Right cardiac atrium (tissue), 5 donors: ENCODE measurements at regions not wholly inside any gene's neighbourhood (a gene's known extent, or its start where the extent isn't known, plus 50 kb on each side); places are given as distances from the start of the nearest gene placed in this dataset.
A peak's percentile ranks its signal among the peaks of the same experiment; 100 is the strongest.
"Not testable (repeated sequence)": the region's sequence is repeated elsewhere in the genome, so short reads cannot be mapped to it uniquely, and the experiment has no call there.

ENCODE experiments used
- ATAC-seq, 2 donors: fragments of 200-7000 bp; cut with Tn5 transposase; one replicate each; pipeline versions ENCODE4 v1.8.0 to v1.9.1; 2020; ENCODE audit warnings: moderate library complexity in 2 of 2, mild to moderate bottlenecking in 1 of 2
- DNase-seq, 3 donors: peaks; one replicate each; pipeline ENCODE4 v3.0.0-alpha.2; 2020
- H3K27ac ChIP-seq: one replicate; pipeline ENCODE4 v1.5.1; 2013; ENCODE audit warnings: mild to moderate bottlenecking, low read length, control low read depth, moderate library complexity
- H3K27me3 ChIP-seq: one replicate; pipeline ENCODE4 v1.6.1; 2013; ENCODE audit not compliant: control insufficient read depth, insufficient read depth
- H3K4me1 ChIP-seq: one replicate; pipeline ENCODE4 v1.6.1; 2013; ENCODE audit warnings: low read length; ENCODE audit not compliant: control insufficient read depth, insufficient read depth
- H3K4me3 ChIP-seq: one replicate; pipeline ENCODE4 v1.5.1; 2013; ENCODE audit warnings: low read length, control low read depth
- H3K9me3 ChIP-seq: one replicate; pipeline ENCODE4 v1.6.1; 2013; ENCODE audit warnings: low read length; ENCODE audit not compliant: control insufficient read depth
- WGBS: extraction: QIAGEN DNeasy Blood & Tissue Kit; methylation state at CpG from one replicate; pipeline ENCODE4 v1.1.7; 2013; 5-methylcytosine and 5-hydroxymethylcytosine counted together
- intact Hi-C, 4 donors: fragments of 100-400 bp; cut with DNase I; formaldehyde crosslinking; loops; one replicate each; pipeline versions ENCODE4 v1.11.0 to v1.14.0; 2022 to 2023
- donor health status: healthy with polysubstance abuse.
- donor health status: DM: no; HTN: yes; CAD: no.
- donor health status: DM: no; HTN: no; CAD: no.
- donor health status: DM: no; HTN: yes; CAD: no; lungs with severe emphysema.
- donor health status: DM: yes; HTN: yes; CAD: no.

- DNase-seq, result peak in 1 of 3 donors; percentile 3
- WGBS, result 88% methylated on average over 12 of the region's 12 CpGs
- intact Hi-C loops, result not testable (repeated sequence)
Observed at GRCh38 chr9:135405145-135405464, 74.5 kb upstream of the PPP1R26 start.

DNA sequence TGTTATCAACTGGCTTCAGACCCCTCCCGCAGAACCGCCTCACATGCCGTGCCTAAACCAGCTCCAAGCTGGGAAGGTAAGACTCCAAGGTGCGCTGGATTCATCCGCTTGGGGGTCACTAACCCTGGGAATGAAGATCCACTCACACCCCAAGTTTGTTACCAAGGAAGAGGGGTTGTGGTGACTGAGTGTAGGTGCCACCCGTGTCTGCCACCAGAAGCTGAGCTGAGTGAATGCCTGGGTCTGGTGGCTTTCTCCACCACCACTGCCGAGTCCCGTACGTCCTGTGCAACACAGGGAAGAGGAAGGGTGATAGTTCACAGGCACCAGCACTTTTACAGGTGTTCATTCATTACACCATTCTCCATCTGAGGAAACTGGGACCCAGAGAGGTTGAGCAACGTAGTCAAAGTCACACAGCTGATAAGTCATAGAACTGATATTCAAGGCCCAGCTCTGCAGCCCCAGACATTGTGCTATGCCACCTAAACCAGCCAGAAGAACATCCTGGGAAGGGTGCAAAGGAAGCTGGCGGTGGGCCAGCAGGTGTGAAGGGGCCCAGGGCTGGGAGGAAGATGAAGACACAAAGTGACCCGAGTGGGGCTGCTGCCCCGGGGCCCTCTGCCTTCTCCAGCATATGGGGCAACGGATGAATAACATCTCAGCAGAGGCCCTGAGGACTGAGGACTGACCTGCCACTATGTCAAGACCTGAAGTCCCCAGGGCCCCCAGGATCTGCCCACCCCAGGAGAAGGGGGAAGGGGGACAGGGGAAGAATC, 70.9 kb upstream of the PPP1R26 start:
- DNase-seq (peak in 1 of 3 donors; percentile 50), ATAC-seq (no peak)
- H3K27ac ChIP-seq, result no peak overlapping the region
- H3K4me3 ChIP-seq, result no peak overlapping the region
- H3K27me3 ChIP-seq, result no peaks in the 10 kb centered on the region
- H3K9me3 ChIP-seq, result no peaks in the 10 kb centered on the region
- 82% methylated on average over 14 of the region's 14 CpGs for WGBS
- no peaks in the 10 kb centered on the region for H3K4me1 ChIP-seq
- intact Hi-C loops, result no loop called here

More at GRCh38 chr9:135405145-135405464, 74.5 kb upstream of the PPP1R26 start:
- not testable (repeated sequence) for H3K9me3 ChIP-seq, ATAC-seq, H3K27ac ChIP-seq, H3K4me3 ChIP-seq, H3K4me1 ChIP-seq, H3K27me3 ChIP-seq

DNA sequence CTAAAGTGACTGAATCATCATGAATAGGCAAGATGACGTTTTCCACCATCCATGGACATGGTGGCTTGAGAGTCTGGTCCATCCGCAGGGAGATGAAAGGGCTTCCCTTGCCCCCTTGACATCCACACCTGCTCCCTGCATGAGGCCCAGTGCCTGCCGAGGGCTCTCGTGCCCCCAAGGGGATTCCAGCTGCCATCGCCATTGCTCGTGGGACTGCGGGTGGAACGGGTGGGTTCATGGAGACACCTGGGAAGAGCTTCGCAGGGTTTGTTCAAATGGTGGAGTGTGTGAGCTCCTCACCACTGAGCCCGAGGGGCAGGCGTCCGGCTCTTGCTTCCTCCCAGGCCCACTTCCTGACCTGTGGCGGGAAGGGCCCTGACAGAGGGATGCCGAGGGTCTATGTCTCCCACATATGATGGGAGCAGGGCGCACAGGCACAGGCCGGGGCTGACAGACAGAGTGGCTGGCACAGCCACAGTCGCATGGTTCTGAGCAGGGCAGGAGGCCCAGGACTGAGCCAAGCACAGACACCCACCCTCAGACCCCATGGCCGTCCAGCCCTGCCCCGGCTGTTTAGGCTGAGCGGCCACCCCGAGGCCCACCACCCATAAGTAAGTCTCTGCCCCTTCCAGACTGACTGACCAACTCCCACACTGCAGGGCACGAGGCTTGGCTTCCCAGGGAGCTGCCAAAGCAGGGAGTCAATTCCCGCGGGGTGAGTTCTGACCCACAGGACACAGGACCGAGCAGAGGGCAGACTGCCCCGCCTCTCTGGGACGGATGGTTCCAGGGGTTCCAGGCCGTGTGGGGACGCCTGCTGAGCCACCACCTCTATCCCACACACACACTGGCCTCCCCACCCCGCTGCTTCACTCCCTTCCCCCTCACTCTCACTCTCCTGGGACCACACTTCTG, 70.0 kb upstream of the PPP1R26 start:
- H3K27me3 ChIP-seq, result no peaks in the 10 kb centered on the region
- no peak for DNase-seq

DNA sequence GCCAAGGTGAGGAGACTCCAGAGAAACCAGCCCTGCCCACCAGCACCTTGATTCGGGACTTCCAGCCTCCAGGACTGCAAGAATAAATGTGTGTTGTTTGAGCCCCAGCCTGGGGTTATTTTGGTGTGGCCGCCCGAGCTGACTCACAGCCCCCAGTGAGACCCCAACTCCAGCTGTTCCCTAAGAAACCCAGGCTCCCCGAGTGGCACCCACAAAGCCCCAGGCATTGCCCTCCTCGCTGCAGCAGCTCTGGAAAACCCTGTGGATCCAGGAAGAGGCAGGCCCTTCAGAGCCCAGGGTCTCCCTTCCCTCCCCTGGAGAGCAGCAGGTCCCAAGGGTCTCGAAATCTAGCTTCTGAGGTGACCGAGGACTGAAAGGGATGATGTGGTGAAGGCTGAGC, 69.2 kb upstream of the PPP1R26 start:
- ATAC-seq, result no peak
- 85% methylated on average over 7 of the region's 7 CpGs for WGBS
- no peaks in the 10 kb centered on the region for H3K27me3 ChIP-seq

More for the DNA sequence above, 70.0 kb upstream of the PPP1R26 start:
- Histone ChIP-seq H3K9me3 (no peaks in the 10 kb centered on the region), H3K4me3 (no peak overlapping the region), H3K27ac (no peak overlapping the region), H3K4me1 (no peaks in the 10 kb centered on the region)
- intact Hi-C loops, result loop anchor here in 2 of 4 donors (5.0 to 10.0 kb wide), 4 partner anchors 62 to 715 kb away; partner anchors contain the start of gene OLFM1 (in 1 of the 2)
- WGBS, result 78% methylated on average over 30 of the region's 30 CpGs
- no peak for ATAC-seq

GRCh38 chr9:135410831-135411473, 68.6 kb upstream of the PPP1R26 start:
- WGBS, result 72% methylated on average over 20 of the region's 20 CpGs
- peak in 1 of 3 donors; percentile 30 for DNase-seq
- Histone ChIP-seq H3K4me3 (no peak overlapping the region), H3K27me3 (no peaks in the 10 kb centered on the region), H3K9me3 (no peaks in the 10 kb centered on the region), H3K27ac (no peak overlapping the region), H3K4me1 (no peaks in the 10 kb centered on the region)
- no peak for ATAC-seq
- intact Hi-C loops, result loop anchor here in 2 of 4 donors (5.0 to 10.0 kb wide), 4 partner anchors 64 to 716 kb away; partner anchors contain the start of gene OLFM1 (in 1 of the 2)

More for the DNA sequence above, 69.2 kb upstream of the PPP1R26 start:
- H3K4me3 ChIP-seq, result no peak overlapping the region
- H3K27ac ChIP-seq, result no peak overlapping the region
- no peaks in the 10 kb centered on the region for H3K4me1 ChIP-seq
- no peak for DNase-seq
- intact Hi-C loops, result loop anchor here in 2 of 4 donors (5.0 to 10.0 kb wide), 4 partner anchors 63 to 716 kb away; partner anchors contain the start of gene OLFM1 (in 1 of the 2)
- H3K9me3 ChIP-seq, result no peaks in the 10 kb centered on the region

- H3K4me1 ChIP-seq, H3K27ac ChIP-seq, DNase-seq, H3K27me3 ChIP-seq, ATAC-seq, H3K9me3 ChIP-seq, H3K4me3 ChIP-seq: not testable (repeated sequence)
- 95% methylated on average over 7 of the region's 7 CpGs for WGBS
- intact Hi-C loops, result loop anchor here (1.0 to 10.0 kb wide), 6 partner anchors 64 to 717 kb away; partner anchors contain the start of gene OLFM1 (in 3 of the 4)
Observed at GRCh38 chr9:135411605-135412004, 68.0 kb upstream of the PPP1R26 start.

DNA sequence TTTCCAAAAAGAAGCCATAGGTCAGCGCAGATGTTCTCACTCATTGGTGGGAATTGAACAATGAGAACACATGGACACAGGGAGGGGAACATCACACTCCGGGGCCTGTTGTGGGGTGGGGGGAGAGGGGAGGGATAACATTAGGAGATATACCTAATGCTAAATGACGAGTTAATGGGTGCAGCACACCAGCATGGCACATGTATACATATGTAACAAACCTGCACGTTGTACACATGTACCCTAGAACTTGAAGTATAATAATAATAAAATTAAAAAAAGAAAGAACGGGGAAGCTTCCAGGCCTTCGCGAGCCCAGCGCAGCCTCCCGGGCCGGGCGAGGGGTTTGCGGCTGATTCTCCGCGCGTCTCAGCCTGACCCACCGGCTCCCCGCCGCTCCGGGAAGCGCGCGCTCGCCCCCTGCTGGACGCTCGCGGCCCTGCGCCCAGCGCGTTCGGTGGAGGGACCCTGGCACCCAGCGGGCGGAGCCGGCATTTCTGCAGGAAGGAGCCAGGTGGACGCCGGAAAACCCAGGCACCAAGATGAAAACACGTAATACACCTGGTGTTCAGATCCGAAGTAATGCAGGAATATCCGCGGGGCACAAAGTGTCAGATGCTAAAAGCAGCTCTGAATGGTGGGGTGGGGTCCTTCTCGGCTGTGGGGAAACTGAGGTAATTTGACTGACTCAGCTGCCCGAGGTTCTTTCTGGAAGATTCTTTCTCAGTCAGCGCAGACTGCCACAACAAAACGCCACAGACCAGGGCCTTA, 67.1 kb upstream of the PPP1R26 start:
- ATAC-seq, result peak; percentile 83 to 89
- WGBS, result 9% methylated on average over 43 of the region's 43 CpGs
- intact Hi-C loops, result loop anchor here (1.0 to 10.0 kb wide), 6 partner anchors 65 to 718 kb away; partner anchors contain the start of gene OLFM1 (in 3 of the 4)

DNA sequence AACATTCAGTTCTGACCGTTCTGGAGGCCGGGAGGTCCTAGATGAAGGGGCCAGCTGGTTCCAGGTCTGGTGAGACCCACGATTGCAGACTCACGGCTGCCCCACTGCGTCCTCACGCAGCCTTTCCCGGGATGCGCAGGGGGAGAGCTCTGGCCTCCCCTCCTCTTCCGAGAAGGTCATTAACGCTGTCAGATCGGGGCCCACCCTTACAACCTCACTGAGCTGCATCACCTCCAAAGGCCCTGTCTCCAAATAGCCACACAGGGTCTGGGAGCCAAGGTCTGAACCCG, 66.6 kb upstream of the PPP1R26 start:
- WGBS, result 73% methylated on average over 12 of the region's 12 CpGs
- ATAC-seq (no peak), DNase-seq (peak in 1 of 3 donors; percentile 35)
- H3K27ac ChIP-seq, result no peak overlapping the region
- intact Hi-C loops, result loop anchor here in 3 of 4 donors (2.0 to 10.0 kb wide), 5 partner anchors 66 to 718 kb away; partner anchors contain the start of gene OLFM1 (in 3 of the 3)
- no peaks in the 10 kb centered on the region for H3K9me3 ChIP-seq
- no peaks in the 10 kb centered on the region for H3K27me3 ChIP-seq
- H3K4me3 ChIP-seq, result no peak overlapping the region
- H3K4me1 ChIP-seq, result no peaks in the 10 kb centered on the region

More for the DNA sequence above, 67.1 kb upstream of the PPP1R26 start:
- H3K27me3 ChIP-seq, H3K27ac ChIP-seq, H3K9me3 ChIP-seq, H3K4me3 ChIP-seq, H3K4me1 ChIP-seq: not testable (repeated sequence)
- DNase-seq, result peak; percentile 60 to 88 (median 88)

GRCh38 chr9:135413461-135413860, 66.1 kb upstream of the PPP1R26 start:
- 89% methylated on average over 18 of the region's 18 CpGs for WGBS
- no peaks in the 10 kb centered on the region for H3K9me3 ChIP-seq
- no peaks in the 10 kb centered on the region for H3K27me3 ChIP-seq
- ATAC-seq (peak in 1 of 2 donors; percentile 13), DNase-seq (peak in 1 of 3 donors; percentile 62)
- intact Hi-C loops, result loop anchor here in 3 of 4 donors (2.0 to 10.0 kb wide), 5 partner anchors 66 to 719 kb away; partner anchors contain the start of gene OLFM1 (in 3 of the 3)
- H3K4me1 ChIP-seq, result no peaks in the 10 kb centered on the region
- no peak overlapping the region for H3K4me3 ChIP-seq
- H3K27ac ChIP-seq, result no peak overlapping the region

DNA sequence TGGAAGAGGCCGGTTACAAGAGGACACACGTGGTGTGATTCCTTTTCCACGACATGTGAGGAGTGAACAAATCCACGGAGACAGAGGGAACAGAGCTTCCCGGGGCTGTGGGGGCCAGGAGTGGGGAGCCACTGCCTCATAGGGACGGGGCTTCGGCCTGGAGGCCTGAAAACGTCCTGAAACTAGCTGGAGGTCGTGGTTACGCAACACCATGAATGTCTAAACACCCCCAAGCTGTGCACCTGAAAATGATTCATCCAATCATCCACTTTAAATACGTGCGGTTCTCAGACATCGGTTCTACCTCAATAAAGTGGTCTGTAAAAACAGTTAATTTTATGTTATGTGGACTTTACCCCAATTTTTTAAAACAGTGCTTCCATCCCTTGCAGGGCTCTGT, 65.3 kb upstream of the PPP1R26 start:
- DNase-seq (no peak), ATAC-seq (no peak)
- Histone ChIP-seq H3K4me1 (no peaks in the 10 kb centered on the region), H3K9me3 (no peaks in the 10 kb centered on the region), H3K27me3 (no peaks in the 10 kb centered on the region), H3K27ac (no peak overlapping the region), H3K4me3 (no peak overlapping the region)
- 80% methylated on average over 13 of the region's 13 CpGs for WGBS
- intact Hi-C loops, result loop anchor here in 2 of 4 donors (5.0 to 10.0 kb wide), 4 partner anchors 67 to 719 kb away; partner anchors contain the start of gene OLFM1 (in 1 of the 2)
